GM21528 (cell line): ENCODE measurements at regions not wholly inside any gene's neighbourhood (a gene's known extent, or its start where the extent isn't known, plus 50 kb on each side); places are given as distances from the start of the nearest gene placed in this dataset.
"Not testable (repeated sequence)": the region's sequence is repeated elsewhere in the genome, so short reads cannot be mapped to it uniquely, and the experiment has no call there.

Experiments used
- ATAC-seq: cut with Tn5 transposase; IDR thresholded peaks from one replicate; pipeline ENCODE4 v1.9.1; 2021; ENCODE audit warnings: mild to moderate bottlenecking, moderate library complexity; ENCODE audit not compliant: unreplicated experiment, low FRiP score

- ATAC-seq = no peak
Measured at GRCh38 chr12:131226345-131227265, 272.9 kb downstream of the ADGRD1 start.

- not testable (repeated sequence) for ATAC-seq
Measured at GRCh38 chr12:131227641-131228040, 273.9 kb downstream of the ADGRD1 start.

- not testable (repeated sequence) for ATAC-seq
Measured at GRCh38 chr12:131229079-131229425, 275.3 kb downstream of the ADGRD1 start.

DNA sequence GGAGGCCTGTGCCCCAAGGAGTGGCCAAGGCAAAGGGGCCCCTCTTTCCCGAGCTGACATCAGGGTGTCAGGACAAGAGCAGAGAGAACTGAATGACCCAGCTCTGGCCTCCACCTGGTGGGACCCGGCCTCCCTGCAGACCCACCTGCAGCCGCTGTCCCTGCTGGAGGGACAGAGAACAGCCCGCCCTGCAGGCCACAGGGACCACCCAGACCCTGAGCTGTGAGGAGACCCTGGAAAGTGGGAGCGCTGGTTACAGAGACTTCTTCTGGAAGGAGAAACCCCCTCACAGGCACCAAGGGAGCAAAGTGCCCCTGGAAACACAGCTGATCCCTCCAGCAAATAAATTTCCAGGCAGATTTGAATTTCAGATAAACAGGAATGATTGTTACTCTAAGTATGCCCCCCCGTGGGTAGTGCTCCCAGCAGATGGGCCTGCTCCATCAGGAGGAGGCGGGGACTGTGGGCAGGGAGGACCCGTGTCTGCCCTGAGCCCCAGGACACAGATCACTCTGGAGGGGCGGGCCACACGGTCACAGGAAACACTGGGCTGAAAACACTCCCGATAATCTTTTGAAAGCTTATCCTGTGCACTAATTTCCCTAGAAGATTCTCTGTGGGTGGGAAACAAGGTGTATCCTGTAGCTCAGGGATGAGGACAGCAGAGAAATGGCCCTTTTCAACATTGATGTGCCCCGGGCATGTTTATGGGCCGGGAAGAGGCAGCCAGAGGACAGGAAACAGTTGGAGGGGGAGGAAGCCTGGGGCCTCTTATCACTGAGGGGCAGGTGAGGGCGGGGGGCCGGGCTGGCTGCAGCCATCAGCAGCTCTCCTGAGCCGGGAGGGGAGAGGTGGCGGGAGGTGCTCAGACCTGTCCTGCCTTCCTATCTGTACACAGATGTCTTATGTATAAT is 276.0 kb downstream of the ADGRD1 start:
- ATAC-seq = no peak

GRCh38 chr12:131230340-131231031 is 276.8 kb downstream of the ADGRD1 start:
- no peak for ATAC-seq

- no peak for ATAC-seq
Measured at GRCh38 chr12:131231032-131231980, 277.6 kb downstream of the ADGRD1 start.

DNA sequence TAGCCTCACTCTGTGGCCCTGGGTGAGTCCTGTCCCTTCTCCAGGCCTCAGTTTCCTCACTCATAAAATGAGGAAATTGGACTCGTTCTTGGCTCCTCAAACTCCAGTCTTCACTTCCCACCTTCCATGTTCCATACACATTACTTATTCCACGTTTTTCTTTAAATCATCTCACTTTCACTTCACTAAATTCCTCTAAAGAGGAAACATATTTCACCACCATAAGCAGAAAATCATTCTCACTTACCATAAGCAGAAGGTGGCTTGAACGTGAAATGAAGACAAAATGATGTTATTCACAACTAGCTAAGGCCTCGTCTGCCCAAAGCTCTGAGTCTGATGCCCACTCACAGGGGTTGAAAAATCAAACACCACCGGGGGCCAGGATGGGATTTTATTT is 278.3 kb downstream of the ADGRD1 start:
- no peak for ATAC-seq

- not testable (repeated sequence) for ATAC-seq
Measured at GRCh38 chr12:131232872-131233271, 279.2 kb downstream of the ADGRD1 start.

GRCh38 chr12:131233850-131234789 is 280.4 kb downstream of the ADGRD1 start:
- ATAC-seq = not testable (repeated sequence)

DNA sequence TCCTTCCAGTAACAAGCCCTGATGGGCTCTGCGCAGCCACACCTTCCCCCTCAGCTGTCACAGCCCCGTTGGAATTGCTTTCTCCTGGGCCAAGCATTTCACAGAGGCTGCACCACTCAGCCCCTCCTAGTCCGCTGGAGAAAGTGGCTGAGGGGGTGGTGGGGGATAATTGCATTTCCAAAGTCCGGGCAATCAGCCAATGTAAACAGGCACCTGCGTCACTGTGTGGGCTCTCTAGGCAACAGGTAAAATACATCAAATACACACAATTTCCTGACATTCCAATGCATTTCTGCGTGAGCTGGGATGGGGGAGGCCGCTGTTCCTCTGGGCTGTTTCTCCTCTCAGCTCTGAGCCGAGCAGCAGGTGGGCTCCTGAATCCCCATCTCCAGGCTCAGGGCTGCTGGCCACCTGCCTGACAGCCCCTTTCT is 281.1 kb downstream of the ADGRD1 start:
- ATAC-seq = not testable (repeated sequence)

GRCh38 chr12:131235871-131236271 is 282.2 kb downstream of the ADGRD1 start:
- ATAC-seq = no peak

DNA sequence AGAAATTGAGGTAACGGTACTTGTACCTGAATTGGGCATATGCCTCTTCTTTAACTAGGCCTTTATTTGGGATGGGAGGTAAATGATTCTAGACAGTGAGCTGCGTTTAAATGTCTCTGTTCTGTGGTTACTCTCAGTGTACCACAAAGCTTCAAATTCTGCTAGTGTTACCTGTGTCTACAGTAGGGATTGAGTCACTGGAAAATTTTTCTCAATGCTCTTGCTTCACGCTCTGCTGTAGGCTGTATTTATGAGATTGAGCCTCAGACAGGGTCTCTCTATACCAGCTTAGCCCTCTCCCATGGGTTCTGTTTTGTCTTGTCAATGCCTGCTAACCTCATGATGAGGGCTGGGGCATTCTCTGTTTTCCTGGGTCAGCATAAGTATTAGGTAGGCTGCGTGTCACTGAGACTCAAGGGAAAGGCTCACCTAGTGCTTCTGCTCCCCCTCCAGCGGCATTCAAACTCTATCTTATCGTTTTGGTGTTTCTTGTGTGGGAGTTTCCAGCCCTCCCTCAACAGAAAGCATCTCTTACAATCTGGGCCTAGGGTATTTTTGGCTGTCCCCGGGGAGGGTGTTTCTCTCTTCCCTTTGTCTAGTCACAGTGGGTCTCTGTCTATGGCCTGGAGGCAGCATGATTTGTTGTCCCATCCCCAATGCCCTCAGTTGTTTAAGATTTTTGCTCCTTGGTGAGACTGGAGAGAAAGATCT is 285.8 kb downstream of the ADGRD1 start:
- peak; percentile 65 for ATAC-seq

DNA sequence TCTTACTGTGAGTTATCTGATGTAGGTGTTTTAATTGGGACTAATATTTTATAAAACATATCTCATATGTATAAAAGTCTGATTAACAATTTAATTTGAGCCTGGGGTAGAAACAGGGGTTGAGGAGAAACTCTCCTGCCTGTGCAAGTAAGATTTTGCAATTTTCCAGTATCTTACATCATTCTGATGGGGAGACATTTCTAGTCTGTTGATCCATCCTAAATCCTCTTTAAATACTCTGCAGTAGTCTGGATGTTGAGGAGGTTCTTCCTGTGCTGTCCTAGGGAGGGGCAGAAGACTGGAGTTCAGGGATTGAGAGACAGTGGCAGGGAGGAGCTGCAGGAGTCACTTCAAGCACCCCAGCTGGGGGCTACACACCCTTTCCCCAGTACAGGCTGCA is 287.8 kb downstream of the ADGRD1 start:
- no peak for ATAC-seq

GRCh38 chr12:131242741-131243496 is 289.2 kb downstream of the ADGRD1 start:
- no peak for ATAC-seq

- ATAC-seq = not testable (repeated sequence)
Measured at GRCh38 chr12:131244157-131244688, 290.5 kb downstream of the ADGRD1 start.

DNA sequence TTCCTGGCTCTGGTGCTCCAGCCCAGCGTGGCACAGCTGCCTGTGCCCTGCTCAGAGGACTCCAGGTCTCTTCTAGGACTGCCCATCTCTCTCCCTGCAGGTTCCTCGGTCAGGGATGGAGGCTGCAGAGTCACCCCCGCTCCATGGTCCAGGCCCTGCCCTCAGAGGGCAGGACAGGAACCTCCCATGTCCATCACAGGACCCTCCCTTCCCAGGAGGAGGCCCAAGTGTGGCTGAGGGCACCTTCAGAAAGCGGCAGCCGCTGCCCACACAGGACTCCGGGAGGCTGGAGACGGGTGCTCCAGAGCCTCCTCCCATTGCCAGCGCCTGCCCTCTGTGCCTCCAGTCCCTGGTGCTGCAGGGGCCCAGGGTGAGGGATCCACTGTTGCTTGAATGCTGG is 291.5 kb downstream of the ADGRD1 start:
- not testable (repeated sequence) for ATAC-seq
